ENCODE measurements at regions not wholly inside any gene's neighbourhood (a gene's known extent, or its start where the extent isn't known, plus 50 kb on each side); places are given as distances from the start of the nearest gene placed in this dataset.

DNA sequence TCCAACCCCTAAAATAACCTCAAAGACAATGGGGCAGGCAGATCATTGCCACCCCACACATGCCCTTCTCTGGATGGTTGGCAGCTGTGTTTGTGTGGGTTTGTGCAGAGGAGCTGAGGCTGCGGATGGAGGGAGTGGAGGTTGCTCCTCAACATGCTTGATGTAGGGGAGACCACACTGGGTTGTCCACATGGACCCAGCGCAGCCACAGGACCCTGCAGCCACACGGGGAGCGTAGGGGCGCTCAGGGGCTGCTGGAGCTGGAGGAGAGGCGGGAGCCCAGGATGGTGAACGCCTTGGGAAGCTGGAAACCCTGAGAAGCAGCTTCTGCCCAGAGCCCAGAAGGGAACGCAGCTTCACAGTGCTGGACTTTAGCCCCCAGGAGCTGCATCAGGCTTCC is 56.3 kb upstream of the TMEM18 start:
- H2BK15ac ChIP-seq (replicated peaks; ENCODE audit: low read depth), result no peak overlapping the region
- H3K23ac ChIP-seq (ENCODE audit: low read length), result no peak overlapping the region
- no peaks in the 10 kb centered on the region for H3K27me3 ChIP-seq (ENCODE audit: insufficient read depth, low read length, poor library complexity)
- no peak for DNase-seq
- H3K79me2 ChIP-seq (ENCODE audit: control insufficient read depth, insufficient read depth, low read length), result no peaks in the 10 kb centered on the region
- no peak overlapping the region for H3K27ac ChIP-seq (ENCODE audit: low read depth, low read length)
- no CpG with 5 or more reads among the region's 8 CpGs for WGBS (ENCODE audit: extremely low coverage, insufficient coverage, low lambda C conversion rate)
- no peak overlapping the region for H4K5ac ChIP-seq (ENCODE audit: low read length)
- H3K18ac ChIP-seq (ENCODE audit: low read length), result no peak overlapping the region
- H3K56ac ChIP-seq (ENCODE audit: low read length), result no peak overlapping the region
- H2BK5ac ChIP-seq (ENCODE audit: low read length), result no peak overlapping the region
- no peak overlapping the region for H4K8ac ChIP-seq (ENCODE audit: low read depth, low read length)
- no peaks in the 10 kb centered on the region for H3K36me3 ChIP-seq (ENCODE audit: control insufficient read depth, insufficient read depth, low read length)
- no peak overlapping the region for H2AK5ac ChIP-seq (ENCODE audit: low read length)
- H3K4ac ChIP-seq (ENCODE audit: low read depth, low read length), result no peak overlapping the region
- no peak overlapping the region for H3K9ac ChIP-seq (ENCODE audit: low read length)
- no peaks in the 10 kb centered on the region for H3K79me1 ChIP-seq (ENCODE audit: low read length)
- no peak overlapping the region for H3K4me3 ChIP-seq (ENCODE audit: low read length)
- no peak overlapping the region for H2BK120ac ChIP-seq (ENCODE audit: low read depth, low read length)
- no peaks in the 10 kb centered on the region for H3K4me1 ChIP-seq (ENCODE audit: control insufficient read depth, low read depth, low read length)
- no peak overlapping the region for H3K4me2 ChIP-seq (ENCODE audit: low read length)

GRCh38 chr2:733001-733400 is 55.8 kb upstream of the TMEM18 start:
- WGBS (ENCODE audit: extremely low coverage, insufficient coverage, low lambda C conversion rate), result no CpG with 5 or more reads among the region's 20 CpGs

DNA sequence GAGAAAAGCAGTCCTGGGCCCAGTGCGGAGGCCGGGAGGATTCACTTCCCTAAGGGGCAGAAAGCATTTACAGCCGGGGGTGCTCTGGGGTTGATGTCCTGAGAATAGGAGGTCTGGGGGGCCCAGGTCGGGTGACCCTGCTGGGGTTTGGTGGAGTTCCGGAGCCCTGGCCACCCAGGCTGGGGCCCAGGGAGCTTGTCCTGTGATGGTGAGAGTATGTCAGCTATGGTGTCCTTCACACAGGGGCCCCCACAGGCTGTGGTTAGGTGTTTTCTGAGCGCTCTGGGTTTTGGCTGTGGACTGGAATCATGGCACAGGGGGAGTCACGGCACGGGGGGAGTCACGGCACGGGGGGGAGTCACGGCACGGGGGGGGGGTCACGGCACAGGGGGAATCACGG is 54.5 kb upstream of the TMEM18 start:
- Histone ChIP-seq H3K9ac (ENCODE audit: low read length) (no peak overlapping the region), H3K36me3 (ENCODE audit: control insufficient read depth, insufficient read depth, low read length) (no peaks in the 10 kb centered on the region), H3K27me3 (ENCODE audit: insufficient read depth, low read length, poor library complexity) (no peaks in the 10 kb centered on the region), H4K8ac (ENCODE audit: low read depth, low read length) (no peak overlapping the region), H4K5ac (ENCODE audit: low read length) (no peak overlapping the region), H3K18ac (ENCODE audit: low read length) (no peak overlapping the region), H2AK5ac (ENCODE audit: low read length) (no peak overlapping the region), H3K4me2 (ENCODE audit: low read length) (no peak overlapping the region), H2BK5ac (ENCODE audit: low read length) (no peak overlapping the region), H3K56ac (ENCODE audit: low read length) (no peak overlapping the region), H3K4ac (ENCODE audit: low read depth, low read length) (no peak overlapping the region), H2BK15ac (replicated peaks; ENCODE audit: low read depth) (no peak overlapping the region), H2BK120ac (ENCODE audit: low read depth, low read length) (no peak overlapping the region), H3K79me2 (ENCODE audit: control insufficient read depth, insufficient read depth, low read length) (no peaks in the 10 kb centered on the region), H3K79me1 (ENCODE audit: low read length) (no peaks in the 10 kb centered on the region), H3K23ac (ENCODE audit: low read length) (no peak overlapping the region), H3K4me1 (ENCODE audit: control insufficient read depth, low read depth, low read length) (no peaks in the 10 kb centered on the region), H3K4me3 (ENCODE audit: low read length) (no peak overlapping the region), H3K27ac (ENCODE audit: low read depth, low read length) (no peak overlapping the region)
- no CpG with 5 or more reads among the region's 14 CpGs for WGBS (ENCODE audit: extremely low coverage, insufficient coverage, low lambda C conversion rate)
- no peak for DNase-seq

More at GRCh38 chr2:733001-733400, 55.8 kb upstream of the TMEM18 start:
- DNase-seq, result no peak
- Histone ChIP-seq H3K23ac (ENCODE audit: low read length) (no peak overlapping the region), H3K18ac (ENCODE audit: low read length) (no peak overlapping the region), H2AK5ac (ENCODE audit: low read length) (no peak overlapping the region), H3K79me2 (ENCODE audit: control insufficient read depth, insufficient read depth, low read length) (no peaks in the 10 kb centered on the region), H3K27me3 (ENCODE audit: insufficient read depth, low read length, poor library complexity) (no peaks in the 10 kb centered on the region), H3K4ac (ENCODE audit: low read depth, low read length) (no peak overlapping the region), H3K27ac (ENCODE audit: low read depth, low read length) (no peak overlapping the region), H2BK15ac (replicated peaks; ENCODE audit: low read depth) (no peak overlapping the region), H2BK5ac (ENCODE audit: low read length) (no peak overlapping the region), H2BK120ac (ENCODE audit: low read depth, low read length) (no peak overlapping the region), H3K79me1 (ENCODE audit: low read length) (no peaks in the 10 kb centered on the region), H3K4me1 (ENCODE audit: control insufficient read depth, low read depth, low read length) (no peaks in the 10 kb centered on the region), H4K5ac (ENCODE audit: low read length) (no peak overlapping the region), H3K56ac (ENCODE audit: low read length) (no peak overlapping the region), H3K4me3 (ENCODE audit: low read length) (no peak overlapping the region), H3K9ac (ENCODE audit: low read length) (no peak overlapping the region), H3K4me2 (ENCODE audit: low read length) (no peak overlapping the region), H3K36me3 (ENCODE audit: control insufficient read depth, insufficient read depth, low read length) (no peaks in the 10 kb centered on the region), H4K8ac (ENCODE audit: low read depth, low read length) (no peak overlapping the region)

- H3K18ac ChIP-seq (ENCODE audit: low read length), result no peak overlapping the region
- H3K79me1 ChIP-seq (ENCODE audit: low read length), result no peaks in the 10 kb centered on the region
- H2BK5ac ChIP-seq (ENCODE audit: low read length), result no peak overlapping the region
- no peak overlapping the region for H3K56ac ChIP-seq (ENCODE audit: low read length)
- no peak overlapping the region for H3K4ac ChIP-seq (ENCODE audit: low read depth, low read length)
- DNase-seq, result no peak
- no peak overlapping the region for H2BK15ac ChIP-seq (replicated peaks; ENCODE audit: low read depth)
- H3K9ac ChIP-seq (ENCODE audit: low read length), result no peak overlapping the region
- no peaks in the 10 kb centered on the region for H3K79me2 ChIP-seq (ENCODE audit: control insufficient read depth, insufficient read depth, low read length)
- H2BK120ac ChIP-seq (ENCODE audit: low read depth, low read length), result no peak overlapping the region
- no peak overlapping the region for H3K27ac ChIP-seq (ENCODE audit: low read depth, low read length)
- no peak overlapping the region for H3K4me3 ChIP-seq (ENCODE audit: low read length)
- no peak overlapping the region for H3K4me2 ChIP-seq (ENCODE audit: low read length)
- no peak overlapping the region for H4K8ac ChIP-seq (ENCODE audit: low read depth, low read length)
- H2AK5ac ChIP-seq (ENCODE audit: low read length), result no peak overlapping the region
- no peak overlapping the region for H4K5ac ChIP-seq (ENCODE audit: low read length)
- no peaks in the 10 kb centered on the region for H3K27me3 ChIP-seq (ENCODE audit: insufficient read depth, low read length, poor library complexity)
- no peaks in the 10 kb centered on the region for H3K4me1 ChIP-seq (ENCODE audit: control insufficient read depth, low read depth, low read length)
- WGBS (ENCODE audit: extremely low coverage, insufficient coverage, low lambda C conversion rate), result no CpG with 5 or more reads among the region's 10 CpGs
- H3K36me3 ChIP-seq (ENCODE audit: control insufficient read depth, insufficient read depth, low read length), result no peaks in the 10 kb centered on the region
- no peak overlapping the region for H3K23ac ChIP-seq (ENCODE audit: low read length)
Observed at GRCh38 chr2:729376-729861, 52.2 kb upstream of the TMEM18 start.

DNA sequence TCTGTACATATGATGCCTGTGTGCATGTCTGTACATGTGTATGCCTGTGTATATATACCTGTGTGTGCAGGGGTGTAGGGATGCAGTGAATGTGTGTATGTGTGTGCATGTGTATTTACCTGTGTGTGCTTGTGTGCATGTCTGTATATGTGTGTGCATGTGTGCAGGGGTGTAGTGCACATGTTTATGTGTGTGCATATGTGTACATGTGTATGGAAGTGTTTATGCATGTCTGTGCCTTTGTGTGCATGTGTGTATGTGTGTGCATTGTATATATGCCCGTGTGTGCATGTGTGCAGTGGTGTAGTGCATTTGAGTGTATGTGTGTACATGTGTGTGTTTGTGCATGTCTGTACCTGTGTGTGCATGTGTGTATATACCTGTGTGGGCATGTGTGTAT is 51.0 kb upstream of the TMEM18 start:
- Histone ChIP-seq H3K79me1 (ENCODE audit: low read length) (no peaks in the 10 kb centered on the region), H3K36me3 (ENCODE audit: control insufficient read depth, insufficient read depth, low read length) (no peaks in the 10 kb centered on the region), H4K5ac (ENCODE audit: low read length) (no peak overlapping the region), H2BK120ac (ENCODE audit: low read depth, low read length) (no peak overlapping the region), H3K4ac (ENCODE audit: low read depth, low read length) (no peak overlapping the region), H3K9ac (ENCODE audit: low read length) (no peak overlapping the region), H2AK5ac (ENCODE audit: low read length) (no peak overlapping the region), H4K8ac (ENCODE audit: low read depth, low read length) (no peak overlapping the region), H3K56ac (ENCODE audit: low read length) (no peak overlapping the region), H3K27me3 (ENCODE audit: insufficient read depth, low read length, poor library complexity) (no peaks in the 10 kb centered on the region), H3K4me2 (ENCODE audit: low read length) (no peak overlapping the region), H3K18ac (ENCODE audit: low read length) (no peak overlapping the region), H2BK5ac (ENCODE audit: low read length) (no peak overlapping the region), H3K4me3 (ENCODE audit: low read length) (no peak overlapping the region), H3K27ac (ENCODE audit: low read depth, low read length) (no peak overlapping the region), H3K23ac (ENCODE audit: low read length) (no peak overlapping the region), H2BK15ac (replicated peaks; ENCODE audit: low read depth) (no peak overlapping the region), H3K4me1 (ENCODE audit: control insufficient read depth, low read depth, low read length) (no peaks in the 10 kb centered on the region), H3K79me2 (ENCODE audit: control insufficient read depth, insufficient read depth, low read length) (no peaks in the 10 kb centered on the region)
- no CpG with 5 or more reads among the region's 1 CpG for WGBS (ENCODE audit: extremely low coverage, insufficient coverage, low lambda C conversion rate)
- no peak for DNase-seq

DNA sequence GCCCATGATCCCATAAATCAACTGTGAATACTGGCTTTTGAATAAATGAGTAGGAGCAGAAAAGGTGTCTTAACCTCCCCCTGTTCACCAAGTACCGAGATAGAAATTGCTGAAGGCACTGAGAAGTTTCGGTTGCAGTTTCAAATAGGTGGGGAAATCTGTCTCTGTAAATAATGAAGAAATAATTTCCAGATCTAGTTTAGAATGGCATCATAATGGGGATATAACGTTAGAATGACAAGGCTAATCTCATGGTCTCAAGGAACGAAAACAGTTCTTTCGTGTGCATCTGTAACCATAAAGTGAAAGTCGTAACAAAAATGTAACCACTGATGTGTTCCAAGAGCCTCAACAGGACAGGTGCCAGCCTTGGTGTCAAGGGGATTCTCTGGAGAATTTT is 49.9 kb upstream of the TMEM18 start:
- H3K18ac ChIP-seq (ENCODE audit: low read length), result no peak overlapping the region
- H2BK15ac ChIP-seq (replicated peaks; ENCODE audit: low read depth), result no peak overlapping the region
- no peak overlapping the region for H2BK5ac ChIP-seq (ENCODE audit: low read length)
- H3K4ac ChIP-seq (ENCODE audit: low read depth, low read length), result no peak overlapping the region
- no peak overlapping the region for H3K4me3 ChIP-seq (ENCODE audit: low read length)
- H4K5ac ChIP-seq (ENCODE audit: low read length), result no peak overlapping the region
- H4K8ac ChIP-seq (ENCODE audit: low read depth, low read length), result no peak overlapping the region
- no peaks in the 10 kb centered on the region for H3K36me3 ChIP-seq (ENCODE audit: control insufficient read depth, insufficient read depth, low read length)
- H3K4me2 ChIP-seq (ENCODE audit: low read length), result no peak overlapping the region
- no CpG with 5 or more reads among the region's 6 CpGs for WGBS (ENCODE audit: extremely low coverage, insufficient coverage, low lambda C conversion rate)
- H3K4me1 ChIP-seq (ENCODE audit: control insufficient read depth, low read depth, low read length), result no peaks in the 10 kb centered on the region
- H3K27me3 ChIP-seq (ENCODE audit: insufficient read depth, low read length, poor library complexity), result no peaks in the 10 kb centered on the region
- DNase-seq, result no peak
- H2BK120ac ChIP-seq (ENCODE audit: low read depth, low read length), result no peak overlapping the region
- no peak overlapping the region for H3K9ac ChIP-seq (ENCODE audit: low read length)
- no peak overlapping the region for H2AK5ac ChIP-seq (ENCODE audit: low read length)
- H3K23ac ChIP-seq (ENCODE audit: low read length), result no peak overlapping the region
- H3K56ac ChIP-seq (ENCODE audit: low read length), result no peak overlapping the region
- no peaks in the 10 kb centered on the region for H3K79me2 ChIP-seq (ENCODE audit: control insufficient read depth, insufficient read depth, low read length)
- H3K27ac ChIP-seq (ENCODE audit: low read depth, low read length), result no peak overlapping the region
- H3K79me1 ChIP-seq (ENCODE audit: low read length), result no peaks in the 10 kb centered on the region
